GM12878 (cell line): ENCODE measurements at regions not wholly inside any gene's neighbourhood (a gene's known extent, or its start where the extent isn't known, plus 50 kb on each side); places are given as distances from the start of the nearest gene placed in this dataset.

Source experiments
- ATAC-seq: fragments of 200-7000 bp; cut with Tn5 transposase; 3 replicates; pipeline ENCODE4 v1.9.1; 2020; ENCODE audit warnings: mild to moderate bottlenecking, moderate library complexity
- BruUV-seq: library from RNA; stranded (reverse); fragments of 400-500 nt; replicated peaks from 2 replicates; lab custom pipeline; 2021; lab: Mats Ljungman, UMichigan
- CTCF ChIA-PET: fragments of 300-600 bp; sonication (Branson Sonifier 250); formaldehyde crosslinking; extraction: SDS; loops from one replicate; lab custom pipeline; 2021; ENCODE audit warnings: inconsistent platforms; lab: Yijun Ruan, JAX
- POLR2A ChIA-PET: fragments of 350-600 bp; formaldehyde crosslinking; extraction: SDS; loops from one replicate; lab custom pipeline; 2021; ENCODE audit warnings: inconsistent platforms; lab: Charles Lee
- RAD21 ChIA-PET: fragments of 300-600 bp; sonication (Branson Sonifier 250); formaldehyde crosslinking; loops from one replicate; lab custom pipeline; 2023; ENCODE audit warnings: antibody characterized with exemption; ENCODE audit not compliant: unreplicated experiment; lab: Charles Lee
- SMC1A ChIA-PET: fragments of 300-600 bp; sonication (Branson Sonifier 250); formaldehyde crosslinking; loops from one replicate; lab custom pipeline; 2023; ENCODE audit not compliant: unreplicated experiment, uncharacterized antibody; lab: Charles Lee
- DNase-seq: peaks from one replicate; pipeline ENCODE4 v3.0.0-alpha.2; 2011; ENCODE audit warnings: low read depth, low spot score
- FAIRE-seq: peaks from 3 replicates; lab custom pipeline; 2011; peaks lifted over from hg19 to GRCh38; lab: Jason Lieb, UNC
- H2AFZ ChIP-seq: 2 replicates; pipeline ENCODE4 v1.6.0; 2011; ENCODE audit warnings: low read depth, low read length, control low read depth; ENCODE audit not compliant: control insufficient read depth
- H3K27ac ChIP-seq: 2 replicates; pipeline ENCODE4 v1.5.1; 2011; ENCODE audit warnings: control low read depth; ENCODE audit not compliant: control insufficient read depth, insufficient read depth
- H3K27me3 ChIP-seq, 2 experiments: replicated peaks in 1 of 2; 2 replicates each; pipeline versions ENCODE4 v1.6.0 to v1.6.1; 2011; ENCODE audit warnings: low read length in 1 of 2; ENCODE audit not compliant: control insufficient read depth in 2 of 2, insufficient read depth in 2 of 2
- H3K36me3 ChIP-seq, 2 experiments: 2 replicates each; pipeline ENCODE4 v1.5.1; 2011; ENCODE audit warnings: low read length in 1 of 2; ENCODE audit not compliant: control insufficient read depth in 2 of 2, insufficient read depth in 2 of 2
- H3K4me1 ChIP-seq: 2 replicates; pipeline ENCODE4 v1.6.1; 2011; ENCODE audit warnings: mild to moderate bottlenecking, low read length, moderate library complexity, mixed read lengths; ENCODE audit not compliant: control insufficient read depth, insufficient read depth
- H3K4me2 ChIP-seq: 2 replicates; pipeline ENCODE4 v1.6.0; 2011; ENCODE audit warnings: control low read depth; ENCODE audit not compliant: control insufficient read depth, insufficient read depth
- H3K4me3 ChIP-seq: fragments of 200-600 bp; sonication (generic); 2 replicates; pipeline ENCODE4 v1.5.1; 2016
- H3K79me2 ChIP-seq: 2 replicates; pipeline ENCODE4 v1.6.0; 2011; ENCODE audit warnings: low read length; ENCODE audit not compliant: control insufficient read depth, insufficient read depth
- H3K9ac ChIP-seq: 2 replicates; pipeline ENCODE4 v1.8.0; 2011; ENCODE audit warnings: low read length, control low read depth, mixed read lengths; ENCODE audit not compliant: control insufficient read depth, insufficient read depth
- H3K9me3 ChIP-seq: replicated peaks from 3 replicates; pipeline ENCODE4 v1.5.1; 2011; ENCODE audit warnings: mild to moderate bottlenecking, low read length; ENCODE audit not compliant: control insufficient read depth, insufficient read depth
- H4K20me1 ChIP-seq: 2 replicates; pipeline ENCODE4 v1.6.0; 2011; ENCODE audit not compliant: control insufficient read depth, insufficient read depth
- ATF7 ChIP-seq: fragments of 450-650 bp; IDR thresholded peaks from 2 replicates; pipeline ENCODE4 v1.6.1; 2016; ENCODE audit warnings: low read depth, mild to moderate bottlenecking
- EZH2 ChIP-seq: IDR thresholded peaks from 2 replicates; pipeline ENCODE4 v1.6.1; 2012; ENCODE audit warnings: low read depth, mild to moderate bottlenecking, control low read depth, inconsistent platforms, low read length, borderline replicate concordance; ENCODE audit not compliant: control insufficient read depth
- FOXM1 ChIP-seq: IDR thresholded peaks from 2 replicates; pipeline ENCODE4 v1.6.1; 2012; ENCODE audit warnings: low read depth, mild to moderate bottlenecking, inconsistent platforms, low read length, moderate library complexity
- HCFC1 ChIP-seq: fragments of 150-350 bp; IDR thresholded peaks from 2 replicates; pipeline ENCODE4 v1.6.1; 2014; ENCODE audit warnings: low read length
- MTA2 ChIP-seq: fragments of 450-650 bp; IDR thresholded peaks from 2 replicates; pipeline ENCODE4 v1.6.1; 2016; ENCODE audit warnings: low read depth, mild to moderate bottlenecking, moderate library complexity
- NFXL1 ChIP-seq: fragments of 450-650 bp; IDR thresholded peaks from 2 replicates; pipeline ENCODE4 v1.6.1; 2017; ENCODE audit warnings: antibody characterized with exemption, mild to moderate bottlenecking, borderline replicate concordance
- SMAD5 ChIP-seq: IDR thresholded peaks from 2 replicates; pipeline ENCODE4 v1.6.1; 2016; ENCODE audit warnings: antibody characterized with exemption, low read depth
- WGBS: methylation state at CpG from one replicate; pipeline ENCODE4 v1.1.6; 2016; ENCODE audit warnings: low lambda C conversion rate; ENCODE audit not compliant: insufficient replicate concordance, insufficient coverage; ENCODE audit errors: missing lambda C conversion rate; 5-methylcytosine and 5-hydroxymethylcytosine counted together
- in situ Hi-C: fragments of 300-500 bp; cut with MboI; formaldehyde crosslinking; loops from 9 replicates; pipeline ENCODE4 v1.14.3; 2018; ENCODE audit warnings: mixed read lengths
- intact Hi-C: fragments of 100-400 bp; cut with micrococcal nuclease; formaldehyde crosslinking; loops from one replicate; pipeline ENCODE4 v1.14.2; 2022; ENCODE audit not compliant: unreplicated experiment
- TF ChIP-seq, protein P1 (sequence below): fragments of 450-650 bp; formaldehyde crosslinking; IDR thresholded peaks from 2 replicates; pipeline ENCODE4 v1.4.0; 2022; ENCODE audit warnings: mild to moderate bottlenecking, moderate library complexity
- TF ChIP-seq, protein P2 (sequence below): fragments of 450-650 bp; IDR thresholded peaks from 2 replicates; pipeline ENCODE4 v1.6.1; 2017; ENCODE audit warnings: borderline replicate concordance
- TF ChIP-seq, protein P3 (sequence below): fragments of 450-650 bp; IDR thresholded peaks from 2 replicates; pipeline ENCODE4 v1.6.1; 2016; ENCODE audit warnings: mild to moderate bottlenecking, moderate library complexity, borderline replicate concordance

DNA sequence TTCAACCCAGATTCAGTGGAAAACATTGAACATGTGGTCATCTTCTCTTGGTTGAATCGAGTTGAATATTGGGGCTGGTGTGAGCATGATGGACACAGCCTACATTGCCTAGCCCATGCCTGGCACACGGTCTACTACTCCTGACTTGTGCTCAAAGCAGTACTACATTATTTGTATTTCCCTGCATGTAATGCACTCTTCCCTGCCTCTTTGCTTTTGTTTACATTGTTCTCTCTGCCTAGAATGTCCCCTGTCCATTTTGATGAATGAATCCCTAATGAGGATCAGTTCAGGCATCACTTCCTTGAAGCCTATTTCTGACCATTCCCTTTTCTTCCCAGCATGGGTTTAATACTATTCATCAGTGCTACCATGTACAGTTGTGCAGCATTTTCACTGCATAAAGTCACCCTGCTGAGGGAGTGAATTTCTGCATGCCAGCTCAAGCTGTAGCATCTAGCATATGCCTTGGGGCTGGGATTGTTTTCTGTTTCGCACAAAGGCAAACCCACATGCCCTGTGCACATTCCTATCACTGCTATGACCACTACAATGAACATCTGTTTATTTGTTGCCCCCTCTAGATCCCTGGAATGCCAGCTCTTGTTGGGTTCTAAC, 75.3 kb upstream of the CCN6 start:
- Histone ChIP-seq H3K27ac (no peak overlapping the region), H3K79me2 (no peaks in the 10 kb centered on the region), H3K9ac (no peak overlapping the region), H3K36me3 (no peaks in the 10 kb centered on the region), H3K9me3 (no peaks in the 10 kb centered on the region; the same call in 2 of the 3 replicates), H4K20me1 (no peaks in the 10 kb centered on the region), H3K4me1 (no peaks in the 10 kb centered on the region), H3K27me3 (no peaks in the 10 kb centered on the region), H3K4me2 (no peak overlapping the region), H2AFZ (no peak overlapping the region), H3K4me3 (no peak overlapping the region)
- no TSS peak for BruUV-seq
- 4% methylated on average over 3 of the region's 3 CpGs for WGBS
- DNase-seq (no peak), ATAC-seq (no peak), FAIRE-seq (peak; percentile 66)
- in situ Hi-C loops (no loop called here), intact Hi-C loops (no loop called here)
- SMC1A ChIA-PET: interaction anchor here (1.0 to 2.1 kb wide), 2 partner anchors 12 to 36 kb away, joined by 3 to 5 read pairs; no protein-coding TSS in a partner anchor
- no peak for TF ChIP-seq ATF7
- TF ChIP-seq, protein P1, sequence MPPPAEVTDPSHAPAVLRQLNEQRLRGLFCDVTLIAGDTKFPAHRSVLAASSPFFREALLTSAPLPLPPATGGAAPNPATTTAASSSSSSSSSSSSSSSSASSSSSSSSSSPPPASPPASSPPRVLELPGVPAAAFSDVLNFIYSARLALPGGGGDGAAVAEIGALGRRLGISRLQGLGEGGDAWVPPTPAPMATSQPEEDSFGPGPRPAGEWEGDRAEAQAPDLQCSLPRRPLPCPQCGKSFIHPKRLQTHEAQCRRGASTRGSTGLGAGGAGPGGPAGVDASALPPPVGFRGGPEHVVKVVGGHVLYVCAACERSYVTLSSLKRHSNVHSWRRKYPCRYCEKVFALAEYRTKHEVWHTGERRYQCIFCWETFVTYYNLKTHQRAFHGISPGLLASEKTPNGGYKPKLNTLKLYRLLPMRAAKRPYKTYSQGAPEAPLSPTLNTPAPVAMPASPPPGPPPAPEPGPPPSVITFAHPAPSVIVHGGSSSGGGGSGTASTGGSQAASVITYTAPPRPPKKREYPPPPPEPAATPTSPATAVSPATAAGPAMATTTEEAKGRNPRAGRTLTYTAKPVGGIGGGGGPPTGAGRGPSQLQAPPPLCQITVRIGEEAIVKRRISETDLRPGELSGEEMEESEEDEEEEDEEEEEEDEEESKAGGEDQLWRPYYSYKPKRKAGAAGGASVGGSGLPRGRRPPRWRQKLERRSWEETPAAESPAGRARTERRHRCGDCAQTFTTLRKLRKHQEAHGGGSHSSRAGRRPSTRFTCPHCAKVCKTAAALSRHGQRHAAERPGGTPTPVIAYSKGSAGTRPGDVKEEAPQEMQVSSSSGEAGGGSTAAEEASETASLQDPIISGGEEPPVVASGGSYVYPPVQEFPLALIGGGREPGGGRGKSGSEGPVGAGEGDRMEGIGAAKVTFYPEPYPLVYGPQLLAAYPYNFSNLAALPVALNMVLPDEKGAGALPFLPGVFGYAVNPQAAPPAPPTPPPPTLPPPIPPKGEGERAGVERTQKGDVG: no peak
- TF ChIP-seq FOXM1: no peak
- TF ChIP-seq NFXL1: no peak
- TF ChIP-seq, protein P2, sequence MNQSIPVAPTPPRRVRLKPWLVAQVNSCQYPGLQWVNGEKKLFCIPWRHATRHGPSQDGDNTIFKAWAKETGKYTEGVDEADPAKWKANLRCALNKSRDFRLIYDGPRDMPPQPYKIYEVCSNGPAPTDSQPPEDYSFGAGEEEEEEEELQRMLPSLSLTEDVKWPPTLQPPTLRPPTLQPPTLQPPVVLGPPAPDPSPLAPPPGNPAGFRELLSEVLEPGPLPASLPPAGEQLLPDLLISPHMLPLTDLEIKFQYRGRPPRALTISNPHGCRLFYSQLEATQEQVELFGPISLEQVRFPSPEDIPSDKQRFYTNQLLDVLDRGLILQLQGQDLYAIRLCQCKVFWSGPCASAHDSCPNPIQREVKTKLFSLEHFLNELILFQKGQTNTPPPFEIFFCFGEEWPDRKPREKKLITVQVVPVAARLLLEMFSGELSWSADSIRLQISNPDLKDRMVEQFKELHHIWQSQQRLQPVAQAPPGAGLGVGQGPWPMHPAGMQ: no peak
- no peak for TF ChIP-seq HCFC1
- TF ChIP-seq EZH2: no peak
- no peak for TF ChIP-seq MTA2
- TF ChIP-seq, protein P3, sequence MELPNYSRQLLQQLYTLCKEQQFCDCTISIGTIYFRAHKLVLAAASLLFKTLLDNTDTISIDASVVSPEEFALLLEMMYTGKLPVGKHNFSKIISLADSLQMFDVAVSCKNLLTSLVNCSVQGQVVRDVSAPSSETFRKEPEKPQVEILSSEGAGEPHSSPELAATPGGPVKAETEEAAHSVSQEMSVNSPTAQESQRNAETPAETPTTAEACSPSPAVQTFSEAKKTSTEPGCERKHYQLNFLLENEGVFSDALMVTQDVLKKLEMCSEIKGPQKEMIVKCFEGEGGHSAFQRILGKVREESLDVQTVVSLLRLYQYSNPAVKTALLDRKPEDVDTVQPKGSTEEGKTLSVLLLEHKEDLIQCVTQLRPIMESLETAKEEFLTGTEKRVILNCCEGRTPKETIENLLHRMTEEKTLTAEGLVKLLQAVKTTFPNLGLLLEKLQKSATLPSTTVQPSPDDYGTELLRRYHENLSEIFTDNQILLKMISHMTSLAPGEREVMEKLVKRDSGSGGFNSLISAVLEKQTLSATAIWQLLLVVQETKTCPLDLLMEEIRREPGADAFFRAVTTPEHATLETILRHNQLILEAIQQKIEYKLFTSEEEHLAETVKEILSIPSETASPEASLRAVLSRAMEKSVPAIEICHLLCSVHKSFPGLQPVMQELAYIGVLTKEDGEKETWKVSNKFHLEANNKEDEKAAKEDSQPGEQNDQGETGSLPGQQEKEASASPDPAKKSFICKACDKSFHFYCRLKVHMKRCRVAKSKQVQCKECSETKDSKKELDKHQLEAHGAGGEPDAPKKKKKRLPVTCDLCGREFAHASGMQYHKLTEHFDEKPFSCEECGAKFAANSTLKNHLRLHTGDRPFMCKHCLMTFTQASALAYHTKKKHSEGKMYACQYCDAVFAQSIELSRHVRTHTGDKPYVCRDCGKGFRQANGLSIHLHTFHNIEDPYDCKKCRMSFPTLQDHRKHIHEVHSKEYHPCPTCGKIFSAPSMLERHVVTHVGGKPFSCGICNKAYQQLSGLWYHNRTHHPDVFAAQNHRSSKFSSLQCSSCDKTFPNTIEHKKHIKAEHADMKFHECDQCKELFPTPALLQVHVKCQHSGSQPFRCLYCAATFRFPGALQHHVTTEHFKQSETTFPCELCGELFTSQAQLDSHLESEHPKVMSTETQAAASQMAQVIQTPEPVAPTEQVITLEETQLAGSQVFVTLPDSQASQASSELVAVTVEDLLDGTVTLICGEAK: no peak
- TF ChIP-seq SMAD5: no peak
- RAD21 ChIA-PET: no interaction called here
- POLR2A ChIA-PET: interaction anchor here (0.6 kb wide), 2 partner anchors 23 to 262 kb away, joined by 3 to 6 read pairs; no protein-coding TSS in a partner anchor
- CTCF ChIA-PET: interaction anchor here (1.5 kb wide), 1 partner anchor 20 kb away, joined by 3 read pairs; no protein-coding TSS in a partner anchor
